GM21576 (cell line): ENCODE measurements at regions not wholly inside any gene's neighbourhood (a gene's known extent, or its start where the extent isn't known, plus 50 kb on each side); places are given as distances from the start of the nearest gene placed in this dataset.

ENCODE experiments used
- ATAC-seq: cut with Tn5 transposase; IDR thresholded peaks from one replicate; pipeline ENCODE4 v1.9.1; 2021; ENCODE audit warnings: mild to moderate bottlenecking, moderate library complexity; ENCODE audit not compliant: unreplicated experiment

DNA sequence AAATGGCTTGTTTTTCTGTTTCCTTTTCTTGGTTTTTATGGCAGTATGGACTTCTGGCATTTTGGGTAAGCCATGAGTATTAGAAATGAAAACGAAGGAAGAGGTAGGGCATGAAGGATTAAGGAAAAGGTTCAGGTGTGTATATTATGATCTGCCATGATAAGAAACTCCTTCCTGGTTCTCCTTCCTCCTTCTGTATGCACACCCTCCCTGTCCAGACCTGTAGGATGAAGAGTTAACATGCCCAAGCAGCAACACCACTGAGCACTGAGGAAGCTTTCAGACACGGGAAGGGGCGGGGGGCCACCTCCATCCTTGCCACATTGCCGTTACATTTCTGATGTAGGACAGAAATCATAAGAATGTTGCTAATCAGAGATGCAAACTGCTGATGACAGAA lies 361.0 kb upstream of the ZMIZ1 start:
- no peak for ATAC-seq

DNA sequence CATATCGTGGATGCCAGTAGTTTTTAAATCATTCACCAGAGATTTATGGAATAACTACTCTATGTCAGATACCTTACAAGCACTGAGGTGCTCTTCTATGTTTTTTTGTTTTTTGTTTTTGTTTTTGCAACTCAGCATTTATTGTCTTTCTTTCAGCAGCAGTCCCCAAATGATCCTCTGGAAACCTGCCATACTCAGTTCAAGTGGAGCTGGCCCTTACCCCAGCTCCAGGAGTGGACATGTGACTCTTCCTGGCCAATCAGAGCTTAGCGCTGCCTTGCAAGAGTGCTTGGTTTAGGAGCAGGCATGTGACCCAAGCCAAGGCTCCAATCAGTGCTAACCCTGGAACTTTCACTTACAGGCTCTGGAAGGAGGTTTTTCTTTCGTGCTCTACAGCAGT lies 356.6 kb upstream of the ZMIZ1 start:
- no peak for ATAC-seq

DNA sequence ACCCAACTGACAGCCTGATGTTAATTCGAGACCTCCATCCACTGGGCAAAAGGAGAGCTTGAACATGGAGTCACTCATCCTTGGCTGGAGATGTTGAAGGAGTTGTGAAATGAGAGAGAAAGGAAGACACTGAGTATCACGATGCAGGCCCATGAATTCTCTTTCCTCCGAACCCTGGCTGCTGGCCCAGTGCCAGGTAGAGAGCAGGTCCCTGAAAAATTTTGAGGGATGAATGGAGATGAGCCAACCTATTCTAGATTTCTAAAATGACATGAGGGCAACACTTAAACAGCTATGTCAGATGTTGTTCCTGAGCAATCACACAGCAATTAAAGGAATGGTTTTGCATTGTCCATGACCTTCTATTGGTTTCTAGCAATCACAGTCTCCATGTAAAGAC lies 355.1 kb upstream of the ZMIZ1 start:
- no peak for ATAC-seq

DNA sequence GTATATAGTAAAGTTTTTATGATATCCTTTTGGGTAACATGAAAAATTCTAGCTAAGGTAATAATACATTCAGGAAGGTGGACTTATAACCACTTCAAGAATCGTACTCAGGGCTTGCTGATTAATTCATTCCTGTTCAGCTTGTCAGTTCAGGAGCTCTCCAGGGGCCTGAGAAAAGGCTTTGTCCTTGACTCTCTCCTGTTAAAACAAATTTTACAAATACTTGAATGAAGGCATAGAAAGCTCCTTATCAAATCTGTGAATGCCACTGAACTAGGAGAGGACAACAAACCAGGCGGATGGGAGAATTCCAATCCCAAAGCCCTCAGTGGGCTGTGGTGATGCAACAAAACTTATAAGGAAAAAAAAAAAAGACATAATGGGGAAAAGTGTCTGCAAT lies 354.5 kb upstream of the ZMIZ1 start:
- ATAC-seq, result no peak

DNA sequence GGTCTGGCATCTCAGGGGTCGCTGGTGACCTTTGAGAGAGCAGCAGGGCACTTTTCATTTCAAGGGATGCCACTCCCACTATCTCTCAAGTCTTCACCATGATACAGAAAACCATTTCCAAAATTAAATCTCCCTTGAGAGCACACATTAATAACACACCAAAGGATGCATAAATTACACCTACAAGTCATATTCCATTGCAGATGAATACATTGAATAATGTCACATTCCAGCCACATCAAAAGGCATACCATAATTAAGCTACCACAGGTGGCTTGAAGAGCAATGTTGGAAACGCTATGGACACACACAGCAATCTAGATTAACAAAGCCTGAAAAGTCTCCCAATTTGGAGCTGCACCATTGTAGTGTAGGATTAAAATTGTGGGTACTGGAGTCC lies 353.3 kb upstream of the ZMIZ1 start:
- no peak for ATAC-seq

DNA sequence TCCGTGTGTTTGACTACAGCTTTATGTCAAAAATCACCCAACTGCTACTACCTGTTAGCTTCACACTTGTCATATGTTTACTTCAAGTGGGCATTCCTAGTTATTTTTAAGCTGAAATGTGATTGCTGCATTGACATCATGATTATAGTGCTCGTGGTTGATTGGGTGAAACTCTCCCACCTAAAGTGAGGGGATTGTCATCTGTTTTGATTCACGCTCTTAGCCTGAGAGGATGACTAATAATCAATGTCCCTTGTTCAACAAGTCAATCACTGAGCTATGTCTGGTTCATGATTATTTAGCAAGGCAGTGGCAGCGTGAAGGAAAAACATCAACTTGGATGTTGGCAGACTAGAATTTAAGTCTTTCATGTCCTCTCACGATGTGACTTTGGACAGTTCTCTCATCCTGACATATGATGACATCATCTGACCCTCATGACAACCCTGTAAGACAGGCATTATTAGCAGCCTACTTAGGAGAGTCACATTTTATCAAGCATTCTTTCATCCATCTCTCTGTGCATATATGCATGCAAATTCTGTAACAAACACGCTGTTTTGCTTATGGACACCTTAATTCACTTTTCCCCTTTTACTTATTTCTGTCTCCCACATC lies 352.6 kb upstream of the ZMIZ1 start:
- no peak for ATAC-seq

DNA sequence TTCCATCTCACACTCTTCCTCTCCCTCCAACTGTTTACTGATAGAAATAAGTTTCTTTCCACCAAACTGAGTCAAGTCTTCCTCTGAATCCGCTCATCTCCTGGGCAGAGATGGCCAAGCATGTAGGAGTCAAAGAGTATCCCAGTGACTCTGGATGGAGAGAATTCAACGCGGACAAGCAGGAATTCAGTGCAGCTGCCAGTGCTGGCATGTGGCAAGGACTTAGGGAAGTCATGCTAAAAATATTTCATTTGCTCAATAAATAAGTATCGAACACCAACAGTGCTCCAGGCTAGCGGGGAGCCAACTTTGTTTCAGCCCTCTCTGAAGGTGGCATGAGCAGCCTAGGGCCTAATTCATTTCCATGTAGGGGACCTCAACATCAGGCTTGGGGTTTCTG lies 351.6 kb upstream of the ZMIZ1 start:
- ATAC-seq, result no peak

DNA sequence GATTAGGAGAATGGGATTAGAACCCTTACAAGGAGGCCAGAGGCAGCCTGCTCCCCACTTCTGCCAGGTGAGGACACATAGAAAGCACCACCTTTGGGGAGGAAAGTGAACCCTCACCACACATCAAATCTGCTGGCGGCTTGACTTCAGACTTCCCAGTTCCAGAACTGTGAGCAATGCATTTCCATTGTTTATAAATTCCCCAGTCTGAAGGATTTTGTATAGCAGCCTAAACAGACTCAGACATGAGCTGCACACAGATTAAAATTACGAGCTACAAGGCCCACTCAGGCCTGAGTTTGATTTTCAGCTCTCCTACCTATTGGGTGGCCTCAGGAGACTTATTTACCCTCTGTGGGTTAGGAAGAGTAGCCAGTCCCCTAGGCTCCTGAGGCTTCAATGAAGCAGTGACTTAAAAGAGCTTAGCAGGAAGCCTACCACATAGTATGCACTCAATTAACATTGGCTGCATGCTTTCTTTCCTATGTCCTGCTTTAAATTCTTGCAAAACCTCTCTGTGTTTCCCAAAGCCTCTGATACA lies 350.7 kb upstream of the ZMIZ1 start:
- no peak for ATAC-seq

DNA sequence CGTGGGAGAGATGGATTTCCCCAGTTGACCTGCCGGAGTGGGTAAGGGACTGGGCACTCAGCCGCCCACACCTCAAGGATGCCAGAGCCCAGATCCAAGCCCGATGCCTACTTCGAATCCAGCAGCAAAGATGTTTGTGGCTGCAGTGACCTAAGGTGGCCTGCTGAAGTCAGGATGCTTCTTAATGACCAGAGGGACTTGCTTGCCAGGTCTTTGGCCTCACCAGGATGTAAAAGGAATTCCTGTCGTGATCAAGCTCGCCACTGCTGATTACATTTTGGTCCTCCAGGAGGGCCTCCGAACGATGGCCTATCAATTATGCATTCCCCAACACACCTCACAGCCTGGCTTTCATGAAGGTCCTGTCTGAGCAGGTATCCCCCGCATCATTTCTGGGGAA lies 349.5 kb upstream of the ZMIZ1 start:
- ATAC-seq, result no peak

DNA sequence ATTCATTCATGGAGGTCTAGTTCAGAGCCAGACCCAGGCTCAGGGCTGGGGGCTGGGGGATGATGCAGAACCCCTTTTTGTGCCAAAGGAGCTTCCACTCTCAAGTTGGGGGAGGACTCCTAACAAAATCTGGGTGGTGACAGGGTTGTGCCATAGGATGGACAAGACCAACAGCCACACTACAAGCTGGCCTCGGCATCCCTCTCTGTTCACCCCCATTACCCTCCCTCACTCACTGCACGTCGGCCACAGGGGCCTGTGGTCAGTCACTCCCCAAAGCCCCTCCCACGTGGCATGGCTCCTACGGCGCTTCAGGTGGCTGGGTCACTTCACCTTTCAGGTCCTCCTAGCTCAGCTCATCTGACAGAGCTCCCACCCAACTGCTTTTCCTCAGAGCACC lies 348.7 kb upstream of the ZMIZ1 start:
- no peak for ATAC-seq

DNA sequence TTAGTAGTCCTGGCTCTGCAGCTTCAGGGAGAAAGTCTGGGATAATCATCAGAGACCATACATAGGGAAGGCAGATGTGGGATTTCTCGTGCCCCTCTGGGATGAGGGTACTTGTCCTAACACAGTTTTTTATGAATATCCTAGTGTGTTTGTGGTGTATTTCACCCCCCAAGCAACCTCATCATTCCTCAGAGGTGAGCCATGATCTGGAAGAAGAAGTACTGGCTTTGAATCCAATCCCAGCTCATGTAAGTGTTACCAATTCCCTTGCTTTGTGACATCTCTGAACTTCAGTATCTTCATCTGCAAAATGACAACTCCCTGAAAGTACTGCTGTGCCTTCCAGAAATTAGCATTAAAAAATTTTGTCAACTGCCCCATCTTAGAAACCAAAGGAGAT lies 347.5 kb upstream of the ZMIZ1 start:
- ATAC-seq, result no peak

DNA sequence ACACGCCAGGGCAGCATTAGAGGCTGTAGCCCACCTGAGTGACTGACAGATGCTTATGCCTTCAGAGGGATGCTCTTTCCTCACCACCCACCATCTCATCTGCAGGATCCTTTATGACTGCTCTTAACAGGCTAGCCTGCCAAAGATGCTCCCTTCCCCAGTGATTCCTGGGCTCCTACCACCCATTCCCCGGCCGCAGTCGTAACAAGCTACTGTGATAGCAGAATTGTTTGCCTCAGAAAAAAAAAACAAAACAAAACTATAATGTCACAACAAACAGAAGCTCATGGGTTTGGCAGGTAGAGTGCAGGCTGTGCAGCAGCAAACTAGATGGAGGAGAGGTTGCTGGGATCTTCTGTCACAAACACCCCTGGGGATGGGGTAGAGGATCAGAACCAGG lies 343.9 kb upstream of the ZMIZ1 start:
- no peak for ATAC-seq

DNA sequence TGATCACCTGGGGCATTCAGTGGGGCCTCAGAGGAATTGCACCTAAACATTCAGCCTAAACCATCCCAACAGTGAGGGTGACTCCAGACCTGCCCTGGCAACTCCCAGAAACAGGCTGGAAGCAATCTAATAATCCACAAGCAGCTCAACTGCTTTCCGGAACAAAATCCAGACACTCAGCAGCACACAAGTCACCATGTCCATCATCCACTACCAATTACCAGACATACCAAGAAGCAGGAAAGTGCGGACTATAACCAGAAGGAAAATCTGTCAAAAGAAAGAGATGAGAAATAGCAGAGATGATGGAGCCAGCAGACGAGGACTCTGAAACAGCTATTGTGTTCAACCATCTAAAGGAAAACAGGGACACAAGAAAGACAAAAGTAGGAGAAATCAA lies 342.6 kb upstream of the ZMIZ1 start:
- ATAC-seq, result no peak

DNA sequence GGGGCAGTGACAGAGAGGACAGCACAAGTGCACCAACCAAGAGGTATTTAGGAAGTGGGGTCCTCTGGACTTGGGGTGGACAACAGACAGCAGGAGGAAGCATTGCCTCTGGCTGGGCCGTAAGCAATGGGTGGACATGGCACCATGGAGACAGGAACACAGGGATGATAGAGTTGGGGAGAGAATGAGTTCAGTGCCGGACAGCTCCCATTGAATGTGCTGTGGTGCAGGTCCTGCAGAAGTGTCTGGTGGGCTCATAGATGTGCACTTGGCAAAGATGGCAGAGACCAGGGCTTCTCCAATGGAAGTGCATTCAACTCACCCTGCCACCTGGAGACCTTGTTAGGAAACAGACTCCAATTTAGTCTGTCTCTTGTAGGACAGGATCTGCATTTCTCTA lies 341.5 kb upstream of the ZMIZ1 start:
- no peak for ATAC-seq

DNA sequence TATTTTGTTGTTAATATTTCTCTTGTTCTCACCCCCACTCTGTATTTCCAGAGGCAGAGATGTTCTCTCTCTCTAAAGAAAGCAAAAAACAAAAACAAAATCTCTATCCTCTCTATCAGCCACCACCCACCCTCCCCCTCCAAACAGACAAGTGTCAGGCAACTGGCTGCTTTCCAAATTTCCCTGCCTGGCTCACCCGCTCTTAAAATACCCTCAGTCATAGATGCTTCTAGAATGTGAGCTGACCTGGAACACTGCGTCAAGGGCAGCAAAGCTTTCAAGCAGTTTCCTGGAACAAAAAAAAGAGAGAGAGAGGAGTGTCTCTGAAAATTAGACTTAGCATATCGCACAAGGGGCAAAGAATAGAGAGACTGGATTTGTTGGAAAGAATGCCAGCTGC lies 341.0 kb upstream of the ZMIZ1 start:
- ATAC-seq, result no peak

DNA sequence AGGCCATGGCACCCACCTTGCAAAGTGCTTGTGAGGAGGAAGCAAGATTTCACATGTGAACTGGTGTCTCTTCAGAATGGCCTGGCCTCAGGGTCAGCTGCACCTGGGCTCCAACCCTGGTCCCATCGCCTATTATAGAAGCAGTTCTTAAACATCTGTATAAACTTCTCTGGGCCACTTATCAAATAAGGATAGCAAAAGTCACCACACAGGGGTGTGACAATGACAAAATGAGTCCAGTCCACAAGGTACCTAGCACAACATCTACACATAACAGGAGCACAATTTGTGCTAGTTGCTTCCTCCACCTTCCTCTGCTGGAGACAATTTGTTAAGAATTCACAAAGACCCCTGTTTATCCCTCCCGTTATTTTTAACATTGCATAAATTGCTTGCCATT lies 340.6 kb upstream of the ZMIZ1 start:
- no peak for ATAC-seq

DNA sequence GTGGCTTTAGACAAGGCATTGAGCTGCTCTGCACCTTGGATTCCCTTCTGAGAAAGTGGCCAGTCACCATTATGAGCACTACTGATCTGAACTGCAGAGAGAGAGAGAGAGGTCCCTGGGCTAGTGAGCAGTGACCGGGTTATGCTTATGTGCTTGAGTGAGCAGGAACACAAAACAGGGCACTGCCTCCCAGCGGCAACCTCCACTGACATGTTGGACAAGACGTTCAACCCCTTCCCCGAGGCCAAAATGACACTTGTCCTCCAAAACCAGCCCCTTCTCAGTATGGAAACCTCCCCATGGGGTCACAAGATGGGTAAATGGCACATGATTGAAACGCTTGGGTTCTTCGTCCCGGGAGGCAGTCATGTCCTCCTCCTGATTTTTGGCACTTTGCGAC lies 339.4 kb upstream of the ZMIZ1 start:
- no peak for ATAC-seq

DNA sequence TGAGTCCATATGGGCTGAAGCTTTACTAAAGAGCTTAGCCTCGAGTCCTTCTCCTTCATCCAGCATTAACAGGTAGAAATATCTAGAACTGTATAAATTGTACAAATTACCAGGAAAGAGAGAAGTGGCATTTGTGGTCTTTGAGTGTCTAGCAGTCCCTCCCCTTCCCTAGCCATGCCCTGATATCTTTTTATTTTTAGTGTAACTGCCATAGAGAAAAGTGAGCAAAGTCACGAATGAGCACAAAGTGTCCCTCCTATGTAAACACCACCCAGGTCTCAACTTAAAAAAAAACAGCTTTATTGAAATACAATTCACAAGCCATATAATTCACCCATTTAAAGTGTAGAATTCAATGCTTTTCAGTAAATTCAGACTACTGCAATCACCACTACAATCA lies 339.0 kb upstream of the ZMIZ1 start:
- ATAC-seq, result no peak

DNA sequence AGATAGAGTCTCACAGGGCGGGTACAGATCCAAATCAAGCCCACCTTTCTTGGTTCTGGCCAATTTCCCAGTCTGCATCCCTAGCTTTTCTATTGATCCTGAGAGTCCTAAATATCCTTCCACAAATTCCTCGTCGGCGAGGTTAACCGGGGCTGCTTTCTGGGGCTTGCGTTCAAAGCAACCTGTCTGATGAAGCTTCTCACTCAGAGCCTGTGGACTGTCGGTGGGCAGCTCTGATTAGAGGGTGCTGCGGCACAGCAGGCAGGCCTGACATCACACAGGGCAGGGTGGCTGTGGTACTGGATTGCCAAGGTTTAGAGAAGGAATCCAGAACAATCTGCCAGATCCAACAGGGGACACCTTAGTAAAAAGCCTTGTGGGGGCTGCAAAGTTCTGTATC lies 338.0 kb upstream of the ZMIZ1 start:
- no peak for ATAC-seq

DNA sequence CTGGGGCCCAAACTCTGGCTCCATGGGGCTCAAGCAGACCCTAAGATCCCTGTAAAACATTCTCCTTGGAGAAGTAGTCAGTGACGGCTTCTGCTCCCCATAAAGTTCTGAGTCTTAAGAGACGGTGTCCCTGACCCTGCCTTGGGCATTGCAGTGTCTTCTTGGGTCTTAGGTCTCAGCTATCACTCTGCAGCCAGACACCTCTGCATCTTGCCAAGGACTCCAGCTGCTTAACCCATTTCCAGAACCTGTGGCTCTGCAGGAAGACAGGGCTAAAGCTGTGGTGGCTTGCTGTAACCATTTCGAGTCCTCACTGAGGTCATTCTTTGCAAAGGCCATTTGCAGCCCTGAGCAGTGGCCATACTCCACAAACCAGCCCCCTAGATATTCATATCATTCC lies 337.1 kb upstream of the ZMIZ1 start:
- no peak for ATAC-seq

DNA sequence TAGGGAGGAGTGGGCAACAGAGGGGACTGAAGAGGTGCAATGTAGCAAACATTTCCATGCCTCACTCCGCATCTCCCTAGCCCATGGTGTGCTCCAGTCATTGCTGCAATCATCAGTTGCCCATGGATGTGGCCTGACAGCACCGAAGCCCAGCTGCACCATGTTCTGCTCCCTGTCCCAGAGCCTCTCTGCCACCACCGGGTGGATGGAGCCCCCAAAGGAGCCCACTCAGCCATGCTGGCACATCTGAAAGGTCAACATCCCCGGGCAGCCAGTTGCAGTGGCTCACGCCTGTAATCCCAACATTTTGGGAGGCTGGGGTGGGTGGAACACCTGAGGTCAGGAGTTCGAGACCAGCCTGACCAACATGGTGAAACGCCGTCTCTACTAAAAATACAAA lies 336.4 kb upstream of the ZMIZ1 start:
- ATAC-seq, result no peak

DNA sequence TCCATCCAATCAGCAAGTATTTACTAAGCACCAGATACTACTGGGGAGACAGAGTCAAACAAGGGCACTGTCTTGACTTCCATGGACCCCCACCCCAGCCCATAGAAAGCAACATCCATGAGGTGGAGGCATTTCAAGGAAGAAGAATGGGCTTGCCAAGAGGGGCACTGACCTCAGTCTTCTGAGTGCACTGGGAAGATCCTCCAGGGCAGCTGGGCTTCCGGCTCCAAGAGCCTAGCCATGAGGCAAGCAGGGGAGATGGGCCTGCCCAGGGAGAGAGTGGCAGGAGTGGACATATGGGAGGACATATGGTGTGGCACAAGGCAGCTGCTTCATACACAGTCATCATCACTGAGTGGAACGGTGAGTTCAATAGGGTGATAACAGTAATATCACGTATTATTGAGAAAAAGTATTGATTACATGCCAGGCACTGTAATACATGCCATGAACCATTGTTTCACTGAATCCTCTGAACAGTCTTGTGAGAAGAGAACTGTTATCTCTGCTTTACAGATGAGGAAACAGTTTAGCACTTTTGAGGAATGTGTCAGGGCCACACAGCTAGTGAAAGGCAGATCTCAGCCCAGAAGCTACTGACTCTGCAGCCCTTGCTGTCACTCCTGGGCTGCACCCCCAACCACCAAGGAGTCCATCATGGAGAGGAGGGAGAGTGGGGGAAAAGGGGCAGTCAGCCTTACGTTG lies 331.7 kb upstream of the ZMIZ1 start:
- ATAC-seq, result no peak
